H9 (cell line): ENCODE measurements at regions not wholly inside any gene's neighbourhood (a gene's known extent, or its start where the extent isn't known, plus 50 kb on each side); places are given as distances from the start of the nearest gene placed in this dataset.

Source experiments
- DNase-seq: peaks from one replicate; pipeline ENCODE4 v3.0.0-alpha.2; 2017
- H2AFZ ChIP-seq: one replicate; pipeline ENCODE4 v1.6.1; 2013; ENCODE audit warnings: mild to moderate bottlenecking, low read length, control low read depth, moderate library complexity
- H2AK5ac ChIP-seq: 2 replicates; pipeline ENCODE4 v1.6.1; 2013; ENCODE audit warnings: low read length, control low read depth, mixed read lengths; ENCODE audit not compliant: insufficient read length
- H2BK120ac ChIP-seq: one replicate; pipeline ENCODE4 v1.6.1; 2013; ENCODE audit warnings: low read depth, mild to moderate bottlenecking, low read length, control low read depth, inconsistent platforms; ENCODE audit not compliant: poor library complexity, severe bottlenecking
- H2BK12ac ChIP-seq: 2 replicates; pipeline ENCODE4 v1.6.1; 2013; ENCODE audit warnings: low read length, control low read depth, mixed read lengths, low read depth; ENCODE audit not compliant: insufficient read length
- H2BK15ac ChIP-seq: 2 replicates; pipeline ENCODE4 v1.6.1; 2013; ENCODE audit warnings: low read depth, low read length, control low read depth
- H2BK20ac ChIP-seq: one replicate; pipeline ENCODE4 v1.6.1; 2013; ENCODE audit warnings: low read depth, mild to moderate bottlenecking, low read length, control low read depth, inconsistent platforms; ENCODE audit not compliant: poor library complexity, severe bottlenecking
- H2BK5ac ChIP-seq: 2 replicates; pipeline ENCODE4 v1.6.1; 2013; ENCODE audit warnings: low read length, control low read depth, mixed read lengths; ENCODE audit not compliant: insufficient read length
- H3K14ac ChIP-seq: 2 replicates; pipeline ENCODE4 v1.6.1; 2013; ENCODE audit warnings: low read length, control low read depth; ENCODE audit not compliant: insufficient read depth
- H3K18ac ChIP-seq: 2 replicates; pipeline ENCODE4 v1.6.1; 2013; ENCODE audit warnings: low read depth, mild to moderate bottlenecking, mixed read lengths, low read length, control low read depth; ENCODE audit not compliant: insufficient read length
- H3K23ac ChIP-seq: 2 replicates; pipeline ENCODE4 v1.6.1; 2013; ENCODE audit warnings: low read length, control low read depth, mixed read lengths, low read depth; ENCODE audit not compliant: insufficient read length
- H3K23me2 ChIP-seq: 2 replicates; pipeline ENCODE4 v1.6.1; 2013; ENCODE audit warnings: low read depth, mild to moderate bottlenecking, mixed read lengths, low read length, control low read depth; ENCODE audit not compliant: insufficient read length, poor library complexity, severe bottlenecking
- H3K27ac ChIP-seq: 2 replicates; pipeline ENCODE4 v1.5.1; 2013; ENCODE audit warnings: low read length, control low read depth, mixed read lengths, low read depth; ENCODE audit not compliant: insufficient read length
- H3K27me3 ChIP-seq: 2 replicates; pipeline ENCODE4 v1.6.1; 2013; ENCODE audit warnings: low read length, control low read depth, inconsistent platforms; ENCODE audit not compliant: insufficient read depth
- H3K4ac ChIP-seq: 2 replicates; pipeline ENCODE4 v1.6.1; 2013; ENCODE audit warnings: low read depth, mild to moderate bottlenecking, control low read depth, inconsistent platforms, low read length, moderate library complexity
- H3K4me1 ChIP-seq: 2 replicates; pipeline ENCODE4 v1.6.1; 2013; ENCODE audit warnings: low read length, control low read depth, inconsistent platforms; ENCODE audit not compliant: insufficient read depth
- H3K4me2 ChIP-seq: 2 replicates; pipeline ENCODE4 v1.6.1; 2013; ENCODE audit warnings: low read length, control low read depth, mixed read lengths; ENCODE audit not compliant: insufficient read length, insufficient read depth
- H3K56ac ChIP-seq: 2 replicates; pipeline ENCODE4 v1.6.1; 2013; ENCODE audit warnings: low read depth, mild to moderate bottlenecking, mixed read lengths, low read length, control low read depth; ENCODE audit not compliant: insufficient read length
- H3K79me1 ChIP-seq: 2 replicates; pipeline ENCODE4 v1.6.1; 2013; ENCODE audit warnings: low read depth, mild to moderate bottlenecking, moderate library complexity, low read length, control low read depth, inconsistent platforms; ENCODE audit not compliant: insufficient read depth, poor library complexity, severe bottlenecking
- H3K79me2 ChIP-seq: 2 replicates; pipeline ENCODE4 v1.6.1; 2013; ENCODE audit warnings: low read length, control low read depth, inconsistent platforms; ENCODE audit not compliant: insufficient read depth
- H3K9ac ChIP-seq: 2 replicates; pipeline ENCODE4 v1.6.1; 2013; ENCODE audit warnings: low read length, control low read depth, mixed read lengths; ENCODE audit not compliant: insufficient read length; ENCODE audit errors: extremely low read depth
- H3K9me3 ChIP-seq: one replicate; pipeline ENCODE4 v1.6.1; 2013; ENCODE audit warnings: low read depth, low read length, inconsistent platforms; ENCODE audit not compliant: control insufficient read depth
- H3T11ph ChIP-seq: one replicate; pipeline ENCODE4 v1.6.1; 2013; ENCODE audit warnings: mild to moderate bottlenecking, low read length, control low read depth, inconsistent platforms
- H4K20me1 ChIP-seq: one replicate; pipeline ENCODE4 v1.6.1; 2013; ENCODE audit not compliant: control insufficient read depth, insufficient read length, insufficient read depth
- H4K5ac ChIP-seq: 2 replicates; pipeline ENCODE4 v1.6.1; 2013; ENCODE audit warnings: low read depth, mild to moderate bottlenecking, mixed read lengths, low read length, control low read depth; ENCODE audit not compliant: insufficient read length
- H4K8ac ChIP-seq: replicated peaks from 2 replicates; pipeline ENCODE4 v1.6.1; 2013; ENCODE audit warnings: low read length, control low read depth, mixed read lengths, low read depth; ENCODE audit not compliant: insufficient read length
- H4K91ac ChIP-seq: 2 replicates; pipeline ENCODE4 v1.6.1; 2013; ENCODE audit warnings: low read depth, mild to moderate bottlenecking, moderate library complexity, mixed read lengths, low read length, control low read depth; ENCODE audit not compliant: insufficient read length
- H3K27ac Mint-ChIP-seq, 3 experiments: 2 replicates in 2 of 3; 3 replicates in 1 of 3; pipeline ENCODE4 v1.8.0; 2020 to 2021; ENCODE audit warnings: mixed read lengths in 3 of 3, mild to moderate bottlenecking in 1 of 3, moderate library complexity in 1 of 3
- H3K27me3 Mint-ChIP-seq: 2 replicates; pipeline ENCODE4 v1.8.0; 2021; ENCODE audit warnings: low read depth, mild to moderate bottlenecking, moderate library complexity, mixed read lengths
- H3K36me3 Mint-ChIP-seq, 3 experiments: 2 replicates in 2 of 3; 3 replicates in 1 of 3; pipeline ENCODE4 v1.8.0; 2020 to 2021; ENCODE audit warnings: low read depth in 3 of 3, mixed read lengths in 3 of 3; ENCODE audit not compliant: insufficient read depth in 1 of 3
- H3K4me1 Mint-ChIP-seq, 2 experiments: 2 replicates each; pipeline ENCODE4 v1.8.0; 2020; ENCODE audit warnings: mixed read lengths in 2 of 2
- H3K4me3 Mint-ChIP-seq, 2 experiments: 2 replicates in 1 of 2; 3 replicates in 1 of 2; pipeline ENCODE4 v1.8.0; 2020 to 2021; ENCODE audit warnings: mild to moderate bottlenecking in 2 of 2, mixed read lengths in 2 of 2, moderate library complexity in 1 of 2
- H3K9me3 Mint-ChIP-seq, 2 experiments: 2 replicates in 1 of 2; 3 replicates in 1 of 2; pipeline ENCODE4 v1.8.0; 2020; ENCODE audit warnings: mild to moderate bottlenecking in 2 of 2, mixed read lengths in 2 of 2, moderate library complexity in 1 of 2
- CTCF ChIP-seq: fragments of 200-600 bp; sonication (generic); conservative IDR thresholded peaks from 3 replicates; pipeline ENCODE4 v1.8.0; 2021; ENCODE audit warnings: antibody characterized with exemption, mild to moderate bottlenecking
- WGBS: extraction: QIAGEN DNeasy Blood & Tissue Kit; methylation state at CpG from one replicate; pipeline ENCODE4 v1.1.7; 2013; ENCODE audit warnings: missing lambda C conversion rate, low lambda C conversion rate, mixed read lengths; ENCODE audit not compliant: insufficient read length; ENCODE audit errors: extremely low coverage; 5-methylcytosine and 5-hydroxymethylcytosine counted together

DNA sequence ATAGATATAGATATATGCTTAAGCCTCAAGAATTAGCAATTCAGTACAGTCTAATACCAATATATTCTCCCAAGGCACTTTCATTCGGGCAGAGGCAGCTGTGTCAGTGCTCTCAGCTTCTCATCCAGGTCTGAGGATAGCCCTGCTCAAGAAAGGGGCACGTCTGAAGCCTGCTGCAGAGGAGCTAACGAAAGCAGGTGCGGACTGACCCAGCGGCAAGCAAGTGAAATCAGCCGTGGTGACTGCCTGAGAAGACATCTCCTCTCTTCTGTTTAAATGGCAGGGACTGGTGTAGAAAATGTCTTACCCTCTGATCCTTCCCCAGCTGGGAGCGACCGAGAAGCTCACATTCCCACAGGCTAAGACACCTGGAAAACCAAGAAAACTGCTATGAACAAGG, 468.6 kb downstream of the BRD1 start:
- H3T11ph ChIP-seq, result no peak overlapping the region
- no peaks in the 10 kb centered on the region for H3K4me1 ChIP-seq
- H3K36me3 Mint-ChIP-seq, result peaks cover 0 to 2% (median 0%) of the 10 kb centered on the region in 3 experiments; a peak in 2 of 7 replicates
- no peak overlapping the region for H3K9ac ChIP-seq
- no peak overlapping the region for H2BK15ac ChIP-seq
- peaks cover 3% of the 10 kb centered on the region in 2 experiments; a peak in 2 of 5 replicates for H3K9me3 Mint-ChIP-seq
- peaks cover 6 to 9% of the 10 kb centered on the region in 2 experiments; a peak in 3 of 4 replicates for H3K4me1 Mint-ChIP-seq
- no peak overlapping the region for H3K27ac ChIP-seq
- H3K23ac ChIP-seq, result no peak overlapping the region
- H4K20me1 ChIP-seq, result no peaks in the 10 kb centered on the region
- no peak overlapping the region for H4K91ac ChIP-seq
- no peak overlapping the region for H2AFZ ChIP-seq
- no peak overlapping the region for H3K18ac ChIP-seq
- TF ChIP-seq CTCF, result no peak
- H4K5ac ChIP-seq, result no peak overlapping the region
- H2BK120ac ChIP-seq, result no peak overlapping the region
- H2BK5ac ChIP-seq, result no peak overlapping the region
- peaks cover 8% of the 10 kb centered on the region for H3K27me3 Mint-ChIP-seq
- no peak overlapping the region for H4K8ac ChIP-seq
- no peaks in the 10 kb centered on the region for H3K79me1 ChIP-seq
- no peak overlapping the region for H2BK20ac ChIP-seq
- H3K23me2 ChIP-seq, result no peaks in the 10 kb centered on the region
- H3K27ac Mint-ChIP-seq, result no peak overlapping the region
- no peak overlapping the region for H2BK12ac ChIP-seq
- no peak overlapping the region for H3K56ac ChIP-seq
- no peak overlapping the region for H2AK5ac ChIP-seq
- no peak for DNase-seq
- H3K27me3 ChIP-seq, result no peaks in the 10 kb centered on the region
- no peak overlapping the region for H3K4me3 Mint-ChIP-seq
- no peak overlapping the region for H3K4ac ChIP-seq
- H3K4me2 ChIP-seq, result no peak overlapping the region
- H3K9me3 ChIP-seq, result no peaks in the 10 kb centered on the region
- WGBS, result no CpG with 5 or more reads among the region's 8 CpGs
- H3K14ac ChIP-seq, result no peak overlapping the region
- no peaks in the 10 kb centered on the region for H3K79me2 ChIP-seq
